ENCODE measurements at regions not wholly inside any gene's neighbourhood (a gene's known extent, or its start where the extent isn't known, plus 50 kb on each side); places are given as distances from the start of the nearest gene placed in this dataset.
A peak's percentile ranks its signal among the peaks of the same experiment; 100 is the strongest.
"Not testable (repeated sequence)": the region's sequence is repeated elsewhere in the genome, so short reads cannot be mapped to it uniquely, and the experiment has no call there.

DNA sequence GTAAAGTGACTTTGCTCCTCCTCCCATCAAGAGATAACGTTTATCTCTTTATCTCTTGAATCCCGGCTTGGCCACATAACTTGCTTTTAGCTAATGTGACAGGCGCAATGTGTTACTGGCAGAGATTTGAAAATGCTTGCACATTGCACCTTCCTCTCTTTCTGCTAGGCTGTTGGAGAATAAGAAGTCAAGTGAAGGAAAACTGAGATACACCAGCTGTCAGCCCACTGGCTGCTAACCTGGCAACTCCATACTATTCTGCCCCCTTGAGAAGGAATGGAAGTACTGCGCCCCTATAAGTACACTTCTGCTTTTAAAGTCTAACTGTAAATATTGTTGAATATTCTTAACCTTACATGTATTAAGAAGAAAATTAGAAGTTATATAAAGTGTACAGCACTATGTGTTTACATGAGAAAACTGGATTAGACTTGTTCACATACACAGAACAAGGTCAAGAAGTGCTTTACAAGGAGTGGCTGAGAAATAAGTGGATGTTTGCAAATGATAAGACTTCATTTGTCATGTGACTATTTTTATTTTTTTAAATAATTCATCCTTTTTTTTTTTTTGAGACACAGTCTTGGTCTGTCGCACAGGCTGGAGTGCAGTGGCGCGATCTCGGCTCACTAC is 424.5 kb upstream of the CTSO start:
- Mint-ChIP-seq H3K4me3 (no peak overlapping the region), H3K36me3 (peaks cover 3% of the 10 kb centered on the region), H3K27ac (peak overlapping the region; percentile 55), H3K9me3 (peaks cover 20% of the 10 kb centered on the region), H3K27me3 (ENCODE audit: low read depth) (no peaks in the 10 kb centered on the region), H3K4me1 (peaks cover 23% of the 10 kb centered on the region)
- TF ChIP-seq, protein P1, sequence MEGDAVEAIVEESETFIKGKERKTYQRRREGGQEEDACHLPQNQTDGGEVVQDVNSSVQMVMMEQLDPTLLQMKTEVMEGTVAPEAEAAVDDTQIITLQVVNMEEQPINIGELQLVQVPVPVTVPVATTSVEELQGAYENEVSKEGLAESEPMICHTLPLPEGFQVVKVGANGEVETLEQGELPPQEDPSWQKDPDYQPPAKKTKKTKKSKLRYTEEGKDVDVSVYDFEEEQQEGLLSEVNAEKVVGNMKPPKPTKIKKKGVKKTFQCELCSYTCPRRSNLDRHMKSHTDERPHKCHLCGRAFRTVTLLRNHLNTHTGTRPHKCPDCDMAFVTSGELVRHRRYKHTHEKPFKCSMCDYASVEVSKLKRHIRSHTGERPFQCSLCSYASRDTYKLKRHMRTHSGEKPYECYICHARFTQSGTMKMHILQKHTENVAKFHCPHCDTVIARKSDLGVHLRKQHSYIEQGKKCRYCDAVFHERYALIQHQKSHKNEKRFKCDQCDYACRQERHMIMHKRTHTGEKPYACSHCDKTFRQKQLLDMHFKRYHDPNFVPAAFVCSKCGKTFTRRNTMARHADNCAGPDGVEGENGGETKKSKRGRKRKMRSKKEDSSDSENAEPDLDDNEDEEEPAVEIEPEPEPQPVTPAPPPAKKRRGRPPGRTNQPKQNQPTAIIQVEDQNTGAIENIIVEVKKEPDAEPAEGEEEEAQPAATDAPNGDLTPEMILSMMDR (IDR thresholded peaks at IDR 0.05; ENCODE audit: unreplicated experiment) = peak; percentile 34
- DNase-seq (ENCODE audit: low spot score in 2 of 2, unreplicated experiment in 2 of 2) = no peak

DNA sequence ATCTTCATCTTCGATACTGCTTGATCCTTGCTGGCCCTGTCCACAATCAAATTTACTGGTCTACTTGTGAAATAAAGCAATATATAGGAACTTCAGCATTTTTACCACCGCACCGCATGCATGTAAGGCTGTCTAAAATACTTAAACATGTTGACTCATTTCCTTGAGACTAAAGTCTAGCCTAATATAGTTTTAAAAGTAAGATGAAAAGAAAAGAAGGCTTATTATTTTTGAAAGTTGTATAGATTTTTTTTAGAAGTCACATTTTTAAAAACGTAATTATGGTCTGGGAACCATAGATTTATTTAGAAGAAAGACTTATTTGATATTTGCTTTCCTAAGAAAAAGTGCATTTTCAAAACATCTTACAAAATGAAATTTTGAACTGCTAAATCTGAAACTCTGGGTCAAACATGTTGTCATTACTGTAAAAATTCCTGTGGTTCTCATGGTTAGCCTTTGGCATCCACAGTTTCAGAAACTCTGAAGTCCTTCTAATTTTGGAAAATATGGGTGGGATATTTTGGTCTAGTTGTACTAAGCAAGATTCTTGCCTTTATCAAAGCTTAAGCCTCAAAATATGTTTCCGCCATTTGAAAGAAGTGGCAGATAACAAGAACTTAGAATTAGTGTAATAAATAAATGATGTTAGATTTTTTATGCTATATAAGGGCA is 423.5 kb upstream of the CTSO start:
- Mint-ChIP-seq H3K27ac (peak overlapping the region; percentile 30), H3K27me3 (ENCODE audit: low read depth) (no peaks in the 10 kb centered on the region), H3K4me1 (peaks cover 23% of the 10 kb centered on the region), H3K36me3 (peaks cover 3% of the 10 kb centered on the region), H3K9me3 (peaks cover 20% of the 10 kb centered on the region), H3K4me3 (no peak overlapping the region)
- TF ChIP-seq, protein P1 (IDR thresholded peaks at IDR 0.05; ENCODE audit: unreplicated experiment) = no peak
- DNase-seq (ENCODE audit: low spot score in 2 of 2, unreplicated experiment in 2 of 2) = no peak

DNA sequence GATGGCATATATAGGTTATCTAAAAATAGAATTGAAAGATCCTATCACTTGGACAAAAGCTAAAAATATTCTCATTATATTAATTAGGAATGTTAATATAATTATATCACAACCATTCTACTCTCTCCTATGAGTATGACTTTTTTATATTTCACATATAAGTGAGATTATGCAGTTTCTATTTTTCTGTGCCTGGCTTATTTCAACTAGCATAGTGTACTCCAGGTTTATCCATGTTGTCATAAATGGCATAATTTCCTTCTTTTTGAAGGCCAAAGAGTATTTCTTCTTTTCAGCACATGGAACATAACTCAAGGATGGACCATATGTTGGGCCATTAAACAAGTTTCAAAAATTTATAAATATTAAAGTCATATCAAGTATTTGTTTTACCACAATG is 421.2 kb upstream of the CTSO start:
- DNase-seq (ENCODE audit: low spot score in 2 of 2, unreplicated experiment in 2 of 2) = no peak
- peaks cover 3% of the 10 kb centered on the region for H3K36me3 Mint-ChIP-seq
- no peak overlapping the region for H3K4me3 Mint-ChIP-seq
- H3K4me1 Mint-ChIP-seq = peaks cover 23% of the 10 kb centered on the region
- H3K27ac Mint-ChIP-seq = no peak overlapping the region
- TF ChIP-seq, protein P1 (IDR thresholded peaks at IDR 0.05; ENCODE audit: unreplicated experiment) = no peak
- H3K9me3 Mint-ChIP-seq = peaks cover 16% of the 10 kb centered on the region
- H3K27me3 Mint-ChIP-seq (ENCODE audit: low read depth) = no peaks in the 10 kb centered on the region

DNA sequence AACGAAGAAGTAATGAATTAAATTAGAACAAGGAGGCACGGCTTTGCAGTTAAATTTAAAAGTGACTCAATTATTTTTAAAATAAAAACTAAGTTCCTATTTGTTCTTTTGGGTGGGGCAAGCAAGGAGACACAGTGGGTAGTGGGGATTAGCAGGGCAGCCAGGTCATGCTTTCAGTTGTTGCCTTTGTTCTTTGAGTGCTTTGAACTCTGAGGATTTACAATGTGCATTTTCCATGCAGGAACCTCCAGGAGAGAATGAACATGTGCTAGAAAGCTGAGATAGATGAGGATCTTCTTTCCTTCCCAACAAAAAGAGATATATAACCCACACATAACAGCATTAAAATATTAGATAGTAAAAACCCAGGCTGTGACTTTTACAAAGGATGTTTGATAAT is 420.4 kb upstream of the CTSO start:
- Mint-ChIP-seq H3K36me3 (peaks cover 3% of the 10 kb centered on the region), H3K9me3 (peaks cover 16% of the 10 kb centered on the region), H3K4me3 (no peak overlapping the region), H3K27ac (peak overlapping the region; percentile 92), H3K27me3 (ENCODE audit: low read depth) (no peaks in the 10 kb centered on the region), H3K4me1 (peaks cover 23% of the 10 kb centered on the region)
- DNase-seq (ENCODE audit: low spot score in 2 of 2, unreplicated experiment in 2 of 2) = no peak
- TF ChIP-seq, protein P1 (IDR thresholded peaks at IDR 0.05; ENCODE audit: unreplicated experiment) = no peak

DNA sequence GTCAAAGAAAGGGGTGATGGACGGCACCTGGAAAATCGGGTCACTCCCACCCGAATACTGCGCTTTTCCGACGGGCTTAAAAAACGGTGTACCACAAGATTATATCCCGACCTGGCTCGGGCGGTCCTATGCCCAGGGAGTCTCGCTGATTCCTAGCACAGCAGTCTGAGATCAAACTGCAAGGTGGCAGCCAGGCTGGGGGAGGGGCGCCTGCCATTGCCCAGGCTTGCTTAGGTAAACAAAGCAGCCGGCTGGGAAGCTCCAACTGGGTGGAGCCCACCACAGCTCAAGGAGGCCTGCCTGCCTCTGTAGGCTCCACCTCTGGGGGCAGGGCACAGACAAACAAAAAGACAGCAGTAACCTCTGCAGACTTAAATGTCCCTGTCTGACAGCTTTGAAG is 413.8 kb upstream of the CTSO start:
- not testable (repeated sequence) for H3K4me1 Mint-ChIP-seq; H3K4me3 Mint-ChIP-seq; DNase-seq (ENCODE audit: low spot score in 2 of 2, unreplicated experiment in 2 of 2)

DNA sequence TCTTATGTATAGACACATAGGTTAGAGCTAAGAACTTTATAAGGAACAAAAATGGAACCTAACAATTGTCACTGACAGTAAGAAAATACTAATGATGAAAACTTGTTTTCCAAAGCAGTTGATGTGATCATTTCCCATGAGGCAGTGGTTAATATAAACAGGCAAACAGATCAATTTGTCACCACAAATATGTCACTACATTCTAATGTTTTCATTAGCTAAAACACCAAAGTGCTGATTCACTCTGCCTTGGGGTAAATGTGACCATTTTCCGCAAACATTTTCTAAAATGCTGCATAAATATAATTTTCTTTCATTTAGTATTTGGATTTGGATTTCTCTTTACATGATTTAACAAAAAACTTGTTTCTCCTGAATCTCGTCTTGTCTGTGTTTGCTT is 408.9 kb upstream of the CTSO start:
- Mint-ChIP-seq H3K27me3 (ENCODE audit: low read depth) (no peaks in the 10 kb centered on the region), H3K9me3 (peaks cover 30% of the 10 kb centered on the region), H3K27ac (no peak overlapping the region), H3K4me3 (no peak overlapping the region), H3K36me3 (peaks cover 8% of the 10 kb centered on the region), H3K4me1 (no peaks in the 10 kb centered on the region)
- no peak for DNase-seq (ENCODE audit: low spot score in 2 of 2, unreplicated experiment in 2 of 2)
- TF ChIP-seq, protein P1 (IDR thresholded peaks at IDR 0.05; ENCODE audit: unreplicated experiment) = no peak

More for the DNA sequence above, 413.8 kb upstream of the CTSO start:
- not testable (repeated sequence) for H3K27ac Mint-ChIP-seq; H3K36me3 Mint-ChIP-seq; H3K27me3 Mint-ChIP-seq (ENCODE audit: low read depth)
- H3K9me3 Mint-ChIP-seq = peaks cover 24% of the 10 kb centered on the region

Measured in mesothelial cell of epicardium (in vitro differentiated cells).